Ureter (tissue), 1 donor: ENCODE measurements at regions not wholly inside any gene's neighbourhood (a gene's known extent, or its start where the extent isn't known, plus 50 kb on each side); places are given as distances from the start of the nearest gene placed in this dataset.

Experiments
- DNase-seq: peaks from one replicate; pipeline ENCODE4 v3.0.0-alpha.2; 2020; ENCODE audit warnings: low spot score
- donor health status: DM: yes; HTN: yes; CAD: no.

DNA sequence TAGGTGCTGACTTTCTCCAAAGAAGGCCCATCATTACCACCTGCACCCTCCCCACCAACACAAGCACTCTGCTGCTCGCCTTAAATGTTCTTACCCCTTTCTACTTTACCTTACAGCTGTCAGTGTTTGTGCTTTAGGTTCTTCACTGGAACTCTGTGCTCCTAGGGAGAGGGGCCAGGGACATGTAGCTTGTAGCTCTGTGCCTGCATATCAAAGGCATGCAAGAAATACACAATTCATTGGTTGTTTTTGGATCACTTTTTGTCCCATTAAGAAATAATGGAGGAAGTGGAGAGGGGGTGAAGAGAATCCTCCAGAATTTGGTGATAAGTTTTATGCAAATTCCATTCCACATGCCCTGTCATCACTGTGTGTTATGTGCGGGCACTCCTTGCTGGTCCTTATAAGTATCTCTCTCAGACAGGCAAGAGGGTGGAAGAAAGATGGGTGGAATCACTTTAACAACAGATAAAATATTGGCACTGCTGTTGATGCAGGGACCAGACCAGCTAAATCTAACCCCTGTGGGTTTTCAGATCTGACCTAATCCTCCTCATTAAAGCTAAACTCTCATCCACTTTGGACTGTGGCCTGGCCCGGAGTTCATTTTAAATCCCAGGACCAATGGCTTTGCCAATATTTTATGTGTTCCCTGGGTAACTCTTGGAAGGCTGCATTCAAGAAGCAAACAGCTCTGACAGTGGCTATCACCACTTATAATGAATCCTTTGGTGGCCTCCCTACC lies 375.8 kb upstream of the NFE2L3 start:
- DNase-seq = no peak

DNA sequence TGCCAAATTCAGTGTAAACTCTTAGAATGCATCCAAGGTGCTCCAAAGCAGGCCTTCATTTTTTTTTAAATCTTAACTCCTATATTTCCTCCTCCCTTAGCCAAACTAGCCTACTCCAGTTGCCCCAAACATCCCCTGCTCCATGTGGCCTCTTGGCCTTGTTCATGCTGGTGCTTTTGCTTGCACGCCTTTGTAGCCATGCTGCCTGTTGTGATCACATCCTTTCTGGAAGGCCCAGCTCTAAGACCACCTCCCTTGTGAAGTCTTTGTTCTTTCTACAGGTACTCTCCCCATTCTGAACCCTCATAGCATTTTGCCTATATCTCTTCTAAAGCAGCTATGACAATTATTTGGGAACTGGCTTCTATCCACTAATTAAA lies 375.3 kb upstream of the NFE2L3 start:
- no peak for DNase-seq

DNA sequence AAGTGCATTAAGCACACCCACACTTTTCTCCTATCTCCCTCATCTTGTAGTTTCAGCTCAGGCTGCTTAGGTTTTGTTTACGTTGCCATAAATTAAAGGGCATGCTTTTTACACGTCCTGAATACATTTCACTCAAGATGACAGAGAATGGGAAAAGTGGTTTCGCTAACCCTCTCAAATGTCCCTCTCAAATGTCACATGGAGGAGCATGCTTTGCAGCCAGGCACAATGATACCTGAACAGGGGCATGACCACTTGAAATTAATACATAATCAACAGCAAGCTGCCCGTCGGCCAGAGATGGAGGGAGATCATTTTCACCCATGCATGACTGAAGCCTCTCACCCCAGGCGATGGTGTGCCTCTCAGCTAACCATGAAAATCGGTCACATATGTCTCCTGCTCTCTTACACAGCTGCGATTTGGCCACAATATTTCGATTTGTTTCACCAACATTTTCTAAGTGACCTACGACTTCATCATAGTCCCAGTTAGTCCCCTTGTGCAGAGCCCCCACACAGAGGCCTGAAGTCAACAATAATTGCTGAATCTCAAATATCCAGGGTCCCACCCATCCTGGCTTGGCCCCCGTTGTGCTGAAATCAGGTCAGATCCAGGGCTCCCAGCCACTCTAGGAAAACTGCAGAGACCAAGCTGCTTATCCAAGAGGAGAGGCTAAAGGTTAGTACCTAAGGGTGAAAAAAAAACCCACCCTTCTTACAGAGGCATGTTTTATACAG lies 373.9 kb upstream of the NFE2L3 start:
- DNase-seq = no peak

DNA sequence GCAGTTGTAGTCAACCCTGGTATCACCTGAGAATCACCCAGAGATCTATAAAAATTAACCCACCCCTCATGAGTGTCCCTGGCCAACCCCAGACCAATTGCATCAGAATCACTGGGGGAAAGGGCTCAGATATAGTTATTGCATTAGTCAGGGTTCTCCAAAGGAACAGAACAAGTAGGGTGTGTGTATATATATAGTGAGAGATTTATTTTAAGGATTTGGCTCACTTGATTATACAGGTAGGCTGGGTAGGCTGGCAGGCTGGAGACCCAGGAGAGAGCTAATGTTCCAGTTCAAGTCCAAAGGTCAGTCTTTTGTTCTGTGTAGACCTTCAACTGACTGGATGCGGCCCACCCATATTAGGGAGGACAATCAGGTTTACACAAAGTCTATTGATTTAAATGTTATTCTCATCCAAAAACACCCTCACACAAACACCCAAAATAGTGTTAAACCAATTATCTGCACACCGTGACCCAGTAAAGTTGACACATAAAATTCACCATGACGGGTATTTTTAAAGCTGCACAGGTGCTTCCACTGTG lies 372.9 kb upstream of the NFE2L3 start:
- DNase-seq = no peak

DNA sequence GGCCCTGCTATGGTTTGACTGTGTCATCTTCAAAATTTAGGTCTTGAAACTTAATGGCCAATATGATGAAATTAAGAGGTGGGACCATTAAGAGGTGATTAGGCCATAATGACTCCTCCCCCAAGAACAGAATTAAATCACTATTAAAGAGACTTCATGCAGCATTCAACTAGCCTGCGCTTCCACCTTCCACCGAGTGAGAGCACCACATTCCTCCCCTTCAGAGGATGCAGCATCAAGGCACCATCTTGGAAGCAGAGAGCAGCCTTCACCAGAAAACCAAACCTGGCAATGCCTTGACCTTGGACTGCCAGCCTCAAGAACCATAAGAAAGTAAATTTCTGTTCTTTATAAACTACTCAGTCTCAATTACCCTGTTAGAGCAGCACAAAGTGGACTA lies 371.1 kb upstream of the NFE2L3 start:
- no peak for DNase-seq

DNA sequence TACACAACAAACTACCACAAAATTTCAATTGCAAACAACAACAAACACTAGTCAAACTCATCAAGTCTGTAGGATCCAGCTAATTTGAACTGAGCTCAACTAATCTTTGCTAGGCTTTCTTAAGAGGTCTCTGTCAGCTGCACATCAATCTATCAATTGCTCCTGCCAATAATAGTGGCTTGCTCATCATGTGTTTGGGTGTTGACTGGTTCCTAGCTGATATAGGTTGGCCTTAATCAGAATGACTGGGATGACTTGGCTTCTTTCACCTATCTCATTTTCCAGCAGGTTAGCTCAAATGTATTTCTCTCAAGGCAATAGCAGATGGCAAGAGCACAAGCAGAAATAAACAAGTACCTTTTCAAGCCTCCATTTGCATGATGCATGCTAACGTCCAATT lies 370.3 kb upstream of the NFE2L3 start:
- DNase-seq = no peak

DNA sequence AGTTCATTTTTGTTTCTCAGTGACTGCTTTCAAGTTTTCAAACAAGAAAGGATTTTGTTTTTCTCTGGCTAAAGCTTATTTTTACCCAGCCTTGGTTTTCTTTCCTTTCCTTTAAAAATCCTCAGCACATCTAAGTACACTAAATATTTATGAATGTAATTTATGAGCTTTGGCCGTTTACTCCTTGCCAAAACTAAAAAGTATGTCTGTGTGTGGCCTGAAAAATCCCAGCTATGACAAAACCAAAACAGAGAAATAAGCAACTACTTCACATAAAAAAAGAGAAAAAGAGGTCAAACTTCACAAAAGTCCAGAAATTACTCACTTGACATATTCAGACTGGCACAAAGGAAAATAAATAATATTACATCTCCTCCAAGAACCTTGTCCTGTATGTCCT lies 365.1 kb upstream of the NFE2L3 start:
- no peak for DNase-seq

DNA sequence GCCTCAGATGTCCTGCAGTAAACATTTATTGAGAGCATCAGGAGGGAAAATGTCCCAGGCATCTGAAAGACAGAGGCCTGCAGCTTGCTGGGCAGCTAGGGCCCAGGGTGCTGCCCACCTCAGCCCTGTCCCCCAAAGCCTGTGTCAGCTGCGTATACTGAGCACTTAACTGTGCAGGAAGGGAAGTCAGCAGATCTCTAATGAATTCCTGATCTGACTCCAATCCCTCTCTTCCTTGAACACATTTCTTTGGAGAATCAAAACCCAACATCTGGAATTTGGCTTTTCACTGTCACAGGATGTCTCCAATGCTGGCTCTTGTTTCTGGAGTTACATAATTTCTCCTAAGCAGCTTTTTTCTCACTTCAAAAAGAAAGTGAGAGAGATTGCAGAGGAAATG lies 364.7 kb upstream of the NFE2L3 start:
- DNase-seq = no peak

DNA sequence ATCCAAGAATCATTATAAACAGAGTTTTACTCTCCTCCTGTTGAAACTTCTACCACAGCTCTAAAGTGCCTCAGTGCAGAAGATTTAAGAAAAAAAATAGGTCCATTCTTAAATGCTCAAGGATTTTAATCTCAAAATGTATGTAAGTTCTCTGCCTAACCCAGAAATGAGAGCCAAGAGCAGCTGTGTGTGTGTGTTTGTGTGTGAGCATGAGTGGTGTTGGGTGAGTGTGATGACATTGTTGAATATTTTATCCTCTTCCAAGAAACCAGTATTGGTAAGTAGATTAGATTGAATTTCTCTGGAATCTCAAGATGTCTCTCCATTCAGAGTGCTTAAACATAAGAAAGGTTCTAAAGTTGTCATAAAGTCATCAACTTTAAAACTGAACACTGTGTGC lies 363.6 kb upstream of the NFE2L3 start:
- DNase-seq = no peak

DNA sequence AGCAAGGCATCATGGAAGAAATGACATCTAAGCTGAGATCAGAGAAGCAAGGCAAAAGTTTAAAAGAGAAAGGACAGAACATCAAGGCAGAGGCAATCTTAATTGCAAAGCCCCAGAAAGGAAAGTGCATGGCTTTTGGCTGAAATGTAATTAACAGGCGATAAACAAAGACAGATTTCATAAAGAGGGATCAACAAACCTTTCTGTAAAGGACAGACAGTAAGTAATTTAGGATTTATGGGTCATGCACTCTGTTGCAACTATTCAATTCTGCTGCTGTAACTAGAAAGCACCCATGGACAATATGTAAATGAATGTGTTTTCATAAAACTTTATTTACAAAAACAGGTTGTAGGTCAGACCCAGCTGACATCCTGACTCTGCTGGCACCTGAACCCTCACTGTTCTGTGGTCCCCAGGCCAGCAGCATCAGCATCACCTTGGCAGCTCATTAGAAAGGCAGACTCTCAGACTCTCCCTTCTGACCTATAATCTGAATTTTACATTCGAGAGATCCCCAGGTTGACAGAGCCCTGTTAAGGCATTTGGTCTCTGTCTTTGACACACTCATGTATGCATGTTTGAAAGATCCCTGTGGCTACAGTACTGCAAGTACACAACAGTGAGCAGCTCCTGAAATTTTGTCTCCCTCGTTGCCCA lies 362.9 kb upstream of the NFE2L3 start:
- DNase-seq = no peak

DNA sequence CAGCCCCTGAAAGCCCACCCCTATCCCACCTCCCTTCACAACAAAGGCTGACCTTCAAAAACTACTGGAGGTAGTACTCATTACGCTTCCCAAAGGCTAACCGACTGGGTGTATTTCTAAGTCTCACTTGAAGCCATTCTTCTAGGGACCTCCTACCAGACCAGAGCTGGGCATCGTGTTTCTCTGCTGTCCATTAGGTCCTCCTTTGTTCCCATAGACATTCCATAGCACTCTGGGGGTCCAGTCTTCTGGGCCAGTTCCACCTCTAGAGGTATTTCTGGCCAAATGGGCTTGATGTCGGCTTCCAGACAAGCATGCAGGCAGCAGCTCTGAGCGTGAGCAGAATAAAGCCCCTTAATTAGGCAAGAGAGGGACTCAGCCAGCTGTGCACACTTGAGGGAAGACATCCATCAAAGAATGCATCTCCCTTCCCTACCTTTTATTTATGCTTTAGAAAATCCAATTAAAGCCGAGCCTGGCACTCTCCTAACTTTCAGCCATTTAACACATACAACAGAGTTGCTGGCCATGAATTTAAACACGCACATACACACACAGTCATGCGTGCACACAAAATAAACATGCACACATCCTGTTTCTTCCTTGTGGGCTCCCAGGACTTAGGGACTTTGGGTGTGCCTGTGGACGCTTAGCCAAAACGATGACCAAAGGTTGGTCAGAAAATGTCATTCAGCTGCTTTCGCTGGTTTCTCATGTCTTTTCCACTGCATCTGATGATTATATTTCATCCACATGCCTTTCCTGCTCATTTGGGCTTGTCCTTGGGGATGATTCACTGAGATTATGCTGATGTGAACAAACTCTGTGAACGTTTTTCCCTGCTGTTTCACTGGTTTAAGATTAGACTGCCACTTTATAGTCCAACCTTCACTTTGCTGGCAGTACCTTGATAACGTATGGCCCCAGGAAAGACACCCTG lies 362.0 kb upstream of the NFE2L3 start:
- no peak for DNase-seq

DNA sequence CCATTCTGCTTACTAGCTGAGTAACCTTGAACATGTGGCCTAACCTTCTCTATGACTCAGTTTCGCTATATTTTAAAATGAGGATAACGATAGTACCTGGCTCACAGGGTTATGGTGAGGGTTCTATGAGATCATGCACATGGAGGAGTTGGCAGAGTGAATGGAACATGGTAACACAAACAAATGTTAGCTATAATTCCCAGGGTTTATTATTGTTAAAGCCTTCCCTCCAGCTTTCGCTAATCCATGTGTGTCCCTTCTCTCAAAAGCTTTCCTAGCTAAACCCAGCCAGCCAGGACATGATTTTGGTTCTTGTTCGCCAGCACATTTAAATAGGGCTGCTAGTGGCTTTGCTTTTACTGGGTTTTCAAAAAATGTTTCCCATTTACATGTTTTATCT lies 361.0 kb upstream of the NFE2L3 start:
- no peak for DNase-seq

DNA sequence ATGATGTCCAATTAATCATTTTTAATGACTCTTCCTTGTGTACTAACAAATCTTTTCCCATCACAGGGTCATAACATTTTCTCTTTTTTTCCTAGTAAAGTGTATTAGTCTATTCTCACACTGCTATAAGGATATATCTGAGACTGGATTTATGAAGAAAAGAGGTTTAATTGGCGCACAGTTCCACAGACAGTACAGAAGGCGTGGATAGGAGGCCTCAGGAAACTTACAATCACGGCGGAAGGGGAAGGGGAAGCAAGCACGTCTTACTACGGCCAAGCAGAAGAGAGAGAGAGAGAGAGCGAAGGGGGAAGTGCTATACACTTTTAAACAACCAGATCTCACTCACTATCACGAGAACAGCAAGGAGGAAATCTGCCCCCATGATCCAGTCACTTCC lies 359.4 kb upstream of the NFE2L3 start:
- no peak for DNase-seq

DNA sequence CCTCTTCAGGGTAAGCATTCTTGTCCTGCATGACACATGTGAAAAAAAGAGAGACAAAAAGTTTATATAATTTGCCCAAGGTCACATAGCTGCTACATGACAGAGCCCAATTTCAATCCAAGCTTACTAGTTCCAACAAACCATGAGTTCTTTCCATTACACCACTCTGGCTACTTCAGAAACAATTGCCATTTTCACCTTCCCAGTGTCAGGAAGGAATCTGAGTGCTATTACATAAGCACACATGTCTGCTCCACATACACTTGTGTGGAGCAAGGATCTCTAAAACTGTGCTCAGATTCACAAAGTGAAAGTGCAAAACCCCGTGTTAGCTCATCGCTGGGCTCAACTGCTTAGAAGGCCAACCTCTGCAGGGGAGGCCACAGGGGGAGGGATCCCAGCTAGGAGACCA lies 356.2 kb upstream of the NFE2L3 start:
- DNase-seq = no peak

DNA sequence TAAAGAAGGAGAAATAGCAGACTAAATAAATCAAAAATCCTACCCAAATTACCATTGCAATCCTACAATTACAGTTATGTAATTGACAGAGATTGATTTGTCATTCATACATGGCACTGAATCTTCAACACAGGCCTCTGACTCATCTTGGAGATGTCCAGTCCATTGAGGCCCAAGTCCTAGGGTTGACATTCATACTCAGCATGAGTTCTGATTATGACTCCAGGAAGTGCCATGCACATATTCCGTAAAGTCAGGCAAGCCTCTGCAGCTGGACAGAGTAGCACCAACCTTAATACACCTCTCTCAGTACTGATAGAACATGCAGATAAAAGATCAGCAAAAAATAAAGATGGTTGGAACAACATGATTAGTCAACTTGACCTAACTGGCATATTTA lies 353.7 kb upstream of the NFE2L3 start:
- no peak for DNase-seq

DNA sequence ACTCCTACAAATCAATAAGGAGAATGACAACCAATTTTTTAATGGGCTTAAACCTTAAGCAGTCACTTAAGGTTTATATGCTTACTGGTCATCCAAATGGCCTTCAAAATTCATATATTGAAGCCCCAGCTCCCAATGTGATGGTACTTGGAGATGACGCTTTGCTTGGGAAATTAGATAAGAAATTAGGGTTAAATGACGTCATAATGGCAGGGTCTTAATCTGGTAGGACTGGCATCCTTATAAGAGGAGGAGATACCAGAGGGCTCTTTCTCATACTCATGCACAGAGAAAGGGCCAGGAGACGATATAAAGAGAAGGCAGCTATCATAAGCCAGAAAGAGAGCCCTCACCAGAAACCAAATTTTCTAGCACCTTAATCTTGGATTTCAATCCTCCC lies 350.8 kb upstream of the NFE2L3 start:
- DNase-seq = no peak

DNA sequence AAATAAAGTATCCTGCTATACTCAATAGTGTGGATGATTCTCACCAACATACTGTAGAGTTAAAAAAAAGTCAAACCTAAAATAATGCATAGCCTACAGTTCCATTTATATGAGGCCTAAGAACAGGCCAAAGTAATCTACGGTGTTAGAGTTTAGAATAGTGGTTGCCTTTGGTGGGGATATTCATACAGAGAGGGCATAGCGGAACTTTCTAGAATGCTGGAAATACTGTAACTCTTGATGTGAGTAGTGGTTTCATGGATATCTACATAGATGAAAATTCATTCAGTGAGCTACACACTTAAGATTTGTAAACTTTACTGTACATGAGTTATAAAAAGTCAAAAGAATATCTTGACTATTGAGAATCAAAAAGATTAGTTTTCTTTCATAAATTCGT lies 349.9 kb upstream of the NFE2L3 start:
- no peak for DNase-seq

DNA sequence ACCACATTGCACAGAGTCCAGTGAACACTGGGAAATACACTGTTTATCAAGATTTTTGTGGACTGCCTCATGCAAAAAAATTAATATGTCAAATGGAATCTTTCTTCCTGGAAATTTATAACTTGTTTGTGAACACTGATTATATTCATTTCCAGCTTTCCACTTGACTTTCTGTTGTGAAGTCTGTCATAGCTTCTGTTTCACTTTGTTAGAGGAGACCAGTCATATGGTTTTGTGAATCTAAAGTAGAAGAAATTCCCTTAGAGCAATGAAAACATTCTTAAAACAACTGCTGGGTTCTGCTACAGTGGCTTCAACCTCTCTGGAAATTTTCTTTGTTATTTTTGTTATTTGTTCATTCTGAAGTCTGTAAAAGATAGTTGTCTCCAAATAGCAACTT lies 349.5 kb upstream of the NFE2L3 start:
- no peak for DNase-seq

DNA sequence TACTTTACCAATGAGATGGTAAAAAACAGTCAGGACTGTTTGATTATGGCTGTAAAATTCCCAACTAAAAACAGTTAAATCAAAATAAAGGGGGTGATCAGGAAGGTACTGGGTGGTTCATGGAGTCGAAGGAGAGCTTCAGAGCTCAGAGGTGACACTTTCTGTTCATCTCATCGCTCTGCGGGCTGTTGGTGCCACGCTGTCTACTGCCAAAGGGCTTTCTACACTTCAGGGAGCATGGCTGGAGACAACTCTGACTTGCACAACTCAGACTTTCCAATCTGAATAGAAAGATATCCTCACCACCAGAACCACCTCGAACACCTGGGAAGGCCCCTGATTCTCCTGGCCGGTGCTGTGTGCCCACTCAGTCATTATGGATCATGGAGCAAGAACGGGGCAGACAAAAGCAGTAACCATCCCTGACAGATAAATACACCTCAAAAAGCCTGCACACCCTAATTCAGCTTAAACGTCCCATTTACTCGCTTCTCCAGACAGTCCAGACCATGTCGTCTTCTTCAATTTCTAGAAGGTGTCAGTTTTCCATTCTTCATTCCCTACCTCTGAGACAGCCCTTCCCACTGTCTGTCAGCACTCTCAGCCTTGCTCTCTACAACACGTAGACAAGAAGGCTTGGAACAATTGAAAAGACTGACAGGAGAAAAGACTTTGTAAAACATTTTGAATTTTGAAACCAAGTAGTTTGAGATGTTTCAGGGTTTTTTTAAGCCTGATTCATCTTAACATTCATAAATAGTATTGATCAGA lies 348.7 kb upstream of the NFE2L3 start:
- DNase-seq = no peak

DNA sequence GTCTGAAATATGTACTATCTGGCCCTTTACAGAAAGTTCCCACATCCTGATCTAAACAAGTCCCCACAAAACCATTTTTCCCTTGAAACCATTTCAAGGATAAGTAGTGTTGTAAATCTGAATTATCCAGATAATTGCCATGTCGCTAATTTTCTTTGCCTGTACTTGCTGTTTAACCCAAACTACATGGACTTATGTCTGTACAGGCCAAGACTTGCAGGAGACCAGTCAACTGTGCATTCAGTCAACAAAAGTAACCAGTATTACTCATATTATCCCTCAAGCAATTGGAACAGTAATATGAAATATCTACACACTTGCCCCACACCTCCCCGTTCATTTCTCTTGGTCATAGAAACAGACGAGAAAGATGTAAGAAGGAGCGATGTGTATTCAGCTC lies 347.8 kb upstream of the NFE2L3 start:
- DNase-seq = no peak
